Urinary bladder (tissue), 3 donors: ENCODE measurements at regions not wholly inside any gene's neighbourhood (a gene's known extent, or its start where the extent isn't known, plus 50 kb on each side); places are given as distances from the start of the nearest gene placed in this dataset.

Source experiments
- DNase-seq: peaks from one replicate; pipeline ENCODE4 v3.0.0-alpha.2; 2015; ENCODE audit errors: extremely low spot score
- H3K27ac ChIP-seq: one replicate; pipeline ENCODE4 v1.5.1; 2013; ENCODE audit warnings: low read depth, mild to moderate bottlenecking, moderate library complexity
- H3K36me3 ChIP-seq: one replicate; pipeline ENCODE4 v1.6.1; 2013; ENCODE audit warnings: mild to moderate bottlenecking, moderate library complexity; ENCODE audit not compliant: insufficient read depth
- H3K4me1 ChIP-seq: one replicate; pipeline ENCODE4 v1.6.1; 2013; ENCODE audit warnings: mild to moderate bottlenecking, moderate library complexity; ENCODE audit not compliant: insufficient read depth
- H3K4me3 ChIP-seq: one replicate; pipeline ENCODE4 v1.5.1; 2013; ENCODE audit warnings: low read depth, low read length
- WGBS: extraction: QIAGEN DNeasy Blood & Tissue Kit; methylation state at CpG from one replicate; pipeline ENCODE4 v1.1.7; 2013; 5-methylcytosine and 5-hydroxymethylcytosine counted together
- donor health status: healthy with polysubstance abuse.
- donor health status: healthy.

- Histone ChIP-seq H3K27ac (no peak overlapping the region), H3K4me3 (no peak overlapping the region), H3K4me1 (no peaks in the 10 kb centered on the region), H3K36me3 (no peaks in the 10 kb centered on the region)
- WGBS: 62% methylated on average over 3 of the region's 3 CpGs
- no peak for DNase-seq
These were observed 252.3 kb downstream of the TOX3 start for GRCh38 chr16:52294660-52295059.

GRCh38 chr16:52293204-52293603 is 253.7 kb downstream of the TOX3 start:
- DNase-seq: no peak
- no peaks in the 10 kb centered on the region for H3K4me1 ChIP-seq
- H3K4me3 ChIP-seq: no peak overlapping the region
- no peaks in the 10 kb centered on the region for H3K36me3 ChIP-seq
- no peak overlapping the region for H3K27ac ChIP-seq
- 47% methylated on average over 2 of the region's 2 CpGs for WGBS

GRCh38 chr16:52283584-52284375 is 263.2 kb downstream of the TOX3 start:
- Histone ChIP-seq H3K36me3 (no peaks in the 10 kb centered on the region), H3K4me3 (no peak overlapping the region), H3K4me1 (no peaks in the 10 kb centered on the region), H3K27ac (no peak overlapping the region)
- DNase-seq: no peak
- WGBS: 77% methylated on average over 4 of the region's 4 CpGs

- no peak for DNase-seq
These were observed 263.9 kb downstream of the TOX3 start for GRCh38 chr16:52283018-52283417.

GRCh38 chr16:52280086-52280485 is 266.9 kb downstream of the TOX3 start:
- DNase-seq: no peak
- Histone ChIP-seq H3K36me3 (no peaks in the 10 kb centered on the region), H3K27ac (no peak overlapping the region), H3K4me1 (no peaks in the 10 kb centered on the region), H3K4me3 (no peak overlapping the region)
- 82% methylated on average over 1 of the region's 1 CpG for WGBS

More at GRCh38 chr16:52283018-52283417, 263.9 kb downstream of the TOX3 start:
- H3K4me3 ChIP-seq: no peak overlapping the region
- WGBS: 79% methylated on average over 2 of the region's 2 CpGs
- no peaks in the 10 kb centered on the region for H3K4me1 ChIP-seq
- H3K36me3 ChIP-seq: no peaks in the 10 kb centered on the region
- no peak overlapping the region for H3K27ac ChIP-seq

- Histone ChIP-seq H3K4me3 (no peak overlapping the region), H3K4me1 (no peaks in the 10 kb centered on the region), H3K27ac (no peak overlapping the region), H3K36me3 (no peaks in the 10 kb centered on the region)
- 74% methylated on average over 4 of the region's 4 CpGs for WGBS
- no peak for DNase-seq
These were observed 275.7 kb downstream of the TOX3 start for GRCh38 chr16:52271088-52271750.

- no peaks in the 10 kb centered on the region for H3K4me1 ChIP-seq
- 10% methylated on average over 3 of the region's 3 CpGs for WGBS
These were observed 281.5 kb downstream of the TOX3 start for GRCh38 chr16:52265446-52265861.

GRCh38 chr16:52257534-52257933 is 289.4 kb downstream of the TOX3 start:
- Histone ChIP-seq H3K36me3 (no peaks in the 10 kb centered on the region), H3K27ac (no peak overlapping the region), H3K4me3 (no peak overlapping the region), H3K4me1 (no peaks in the 10 kb centered on the region)
- WGBS: 85% methylated on average over 1 of the region's 1 CpG
- DNase-seq: no peak

More at GRCh38 chr16:52265446-52265861, 281.5 kb downstream of the TOX3 start:
- Histone ChIP-seq H3K36me3 (no peaks in the 10 kb centered on the region), H3K4me3 (no peak overlapping the region), H3K27ac (no peak overlapping the region)
- peak; percentile 11 for DNase-seq

GRCh38 chr16:52256310-52257078 is 290.4 kb downstream of the TOX3 start:
- Histone ChIP-seq H3K27ac (no peak overlapping the region), H3K36me3 (no peaks in the 10 kb centered on the region), H3K4me3 (no peak overlapping the region), H3K4me1 (no peaks in the 10 kb centered on the region)
- DNase-seq: no peak
- 67% methylated on average over 4 of the region's 4 CpGs for WGBS

- H3K4me3 ChIP-seq: no peak overlapping the region
- DNase-seq: no peak
- WGBS: 74% methylated on average over 3 of the region's 3 CpGs
- no peak overlapping the region for H3K27ac ChIP-seq
- H3K36me3 ChIP-seq: no peaks in the 10 kb centered on the region
- no peaks in the 10 kb centered on the region for H3K4me1 ChIP-seq
These were observed 292.2 kb downstream of the TOX3 start for GRCh38 chr16:52254746-52255145.

GRCh38 chr16:52252680-52253079 is 294.3 kb downstream of the TOX3 start:
- Histone ChIP-seq H3K27ac (no peak overlapping the region), H3K4me1 (no peaks in the 10 kb centered on the region), H3K4me3 (no peak overlapping the region), H3K36me3 (no peaks in the 10 kb centered on the region)
- 70% methylated on average over 2 of the region's 2 CpGs for whole genome bisulfite sequencing
- no peak for DNase-seq

GRCh38 chr16:52251495-52251894 is 295.4 kb downstream of the TOX3 start:
- DNase-seq: no peak
- no peaks in the 10 kb centered on the region for H3K4me1 ChIP-seq
- H3K27ac ChIP-seq: no peak overlapping the region
- no peaks in the 10 kb centered on the region for H3K36me3 ChIP-seq
- WGBS: 45% methylated on average over 4 of the region's 4 CpGs
- no peak overlapping the region for H3K4me3 ChIP-seq

- H3K4me3 ChIP-seq: no peak overlapping the region
- DNase-seq: no peak
- no peak overlapping the region for H3K27ac ChIP-seq
- 88% methylated on average over 3 of the region's 3 CpGs for WGBS
- no peaks in the 10 kb centered on the region for H3K4me1 ChIP-seq
- H3K36me3 ChIP-seq: no peaks in the 10 kb centered on the region
These were observed 299.2 kb downstream of the TOX3 start for GRCh38 chr16:52247737-52248136.

GRCh38 chr16:52238710-52239109 is 308.2 kb downstream of the TOX3 start:
- no peaks in the 10 kb centered on the region for H3K4me1 ChIP-seq
- 81% methylated on average over 2 of the region's 2 CpGs for WGBS
- H3K36me3 ChIP-seq: no peaks in the 10 kb centered on the region
- DNase-seq: no peak
- no peak overlapping the region for H3K27ac ChIP-seq
- H3K4me3 ChIP-seq: no peak overlapping the region
